GM12891 (cell line): ENCODE measurements at regions not wholly inside any gene's neighbourhood (a gene's known extent, or its start where the extent isn't known, plus 50 kb on each side); places are given as distances from the start of the nearest gene placed in this dataset.

Experiments
- DNase-seq: peaks from one replicate; pipeline ENCODE4 v3.0.0; 2011; ENCODE audit warnings: low spot score; ENCODE audit not compliant: insufficient read length
- FAIRE-seq: peaks from 2 replicates; lab custom pipeline; 2011; peaks lifted over from hg19 to GRCh38; lab: Jason Lieb, UNC
- PAX5 ChIP-seq: IDR thresholded peaks from 2 replicates; pipeline ENCODE4 v1.6.1; 2011; ENCODE audit warnings: low read length, moderate library complexity, mild to moderate bottlenecking; ENCODE audit not compliant: insufficient read depth, severe bottlenecking
- POLR2A ChIP-seq: IDR thresholded peaks from 2 replicates; pipeline ENCODE4 v1.6.1; 2011; ENCODE audit warnings: low read depth, low read length, control low read depth
- POLR2AphosphoS5 ChIP-seq: IDR thresholded peaks from 2 replicates; pipeline ENCODE4 v1.6.1; 2011; ENCODE audit warnings: low read depth, low read length, control low read depth
- POU2F2 ChIP-seq: IDR thresholded peaks from 2 replicates; pipeline ENCODE4 v1.6.1; 2011; ENCODE audit warnings: low read depth, mild to moderate bottlenecking, control low read depth, low read length, moderate library complexity
- SPI1 ChIP-seq: IDR thresholded peaks from 2 replicates; pipeline ENCODE4 v1.6.1; 2011; ENCODE audit warnings: low read depth, low read length, control low read depth
- TAF1 ChIP-seq: IDR thresholded peaks from 2 replicates; pipeline ENCODE4 v1.6.1; 2011; ENCODE audit warnings: low read depth, low read length, control low read depth

DNA sequence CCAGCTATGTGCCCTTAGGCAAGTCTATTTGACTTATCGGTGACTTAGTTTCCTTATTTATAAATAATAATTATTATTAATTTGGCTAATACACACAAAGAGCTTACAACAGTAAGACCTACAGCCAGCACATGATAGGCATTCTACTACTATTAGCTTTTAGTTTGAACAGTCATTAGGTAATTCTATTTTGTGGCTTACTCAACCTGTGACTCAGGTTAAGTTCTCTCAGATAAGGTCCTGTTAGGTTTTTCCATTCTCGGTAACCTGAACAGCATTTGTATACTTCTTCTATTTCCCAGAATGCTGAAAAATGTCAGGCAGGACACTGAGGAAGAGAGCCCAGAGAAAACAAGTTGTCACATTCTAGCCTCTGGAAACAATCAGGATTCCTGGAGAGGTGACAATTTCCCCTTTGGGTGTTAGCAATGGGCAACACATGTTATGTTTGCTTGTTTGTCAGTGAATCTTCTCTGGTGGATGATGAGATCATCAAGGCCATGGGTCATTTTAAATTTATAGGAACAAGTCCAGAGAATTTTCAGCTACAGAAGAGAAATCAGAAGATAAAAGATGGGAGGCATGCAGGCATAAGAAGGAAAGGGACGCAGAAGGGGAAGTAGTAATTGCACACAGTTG, 2144.7 kb downstream of the PCDH7 start:
- no peak for TF ChIP-seq POU2F2
- FAIRE-seq (no peak), DNase-seq (no peak)

DNA sequence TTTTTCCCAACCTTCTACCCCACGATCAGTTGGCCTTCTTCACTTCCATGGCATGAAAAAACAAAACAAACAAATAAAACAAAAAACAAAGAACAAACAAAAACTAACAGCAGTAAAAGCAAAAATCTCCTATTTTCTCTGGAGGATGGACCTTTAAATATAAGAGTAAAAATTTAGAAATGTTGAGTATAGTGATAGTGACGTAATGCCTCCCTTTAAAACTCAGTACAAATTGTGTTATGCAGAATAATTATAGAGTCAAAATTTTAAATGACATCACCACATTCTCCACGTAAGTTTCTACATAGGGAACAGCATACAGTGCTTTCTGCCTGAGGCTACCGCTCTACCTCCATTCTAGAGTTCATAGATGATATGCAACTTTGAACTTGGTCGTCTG, 2156.4 kb downstream of the PCDH7 start:
- DNase-seq (no peak), FAIRE-seq (no peak)
- TF ChIP-seq POU2F2 (no peak), POLR2AphosphoS5 (no peak), SPI1 (no peak), TAF1 (no peak), PAX5 (no peak), POLR2A (no peak)

DNA sequence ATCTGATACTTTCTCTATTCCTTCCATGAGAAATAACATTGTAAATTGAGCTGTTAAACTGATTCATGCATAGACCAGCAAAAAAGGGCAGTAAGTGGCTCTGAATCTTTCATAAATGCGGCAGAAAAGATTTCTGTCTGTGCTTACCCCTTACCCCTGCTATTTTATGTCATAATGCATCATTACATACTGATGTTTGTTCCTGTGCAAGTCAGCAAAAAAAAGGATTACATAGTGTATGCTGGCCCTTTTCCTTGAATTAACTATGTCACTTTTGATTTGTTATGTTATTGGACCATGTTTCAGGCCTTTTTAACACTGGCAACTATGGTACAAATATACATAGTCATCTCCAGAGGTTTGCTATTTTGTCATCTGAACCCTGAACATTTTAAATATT, 2159.7 kb downstream of the PCDH7 start:
- DNase-seq (no peak), FAIRE-seq (no peak)
- TF ChIP-seq POU2F2 (no peak), PAX5 (no peak), SPI1 (no peak), POLR2A (no peak), TAF1 (no peak), POLR2AphosphoS5 (no peak)

DNA sequence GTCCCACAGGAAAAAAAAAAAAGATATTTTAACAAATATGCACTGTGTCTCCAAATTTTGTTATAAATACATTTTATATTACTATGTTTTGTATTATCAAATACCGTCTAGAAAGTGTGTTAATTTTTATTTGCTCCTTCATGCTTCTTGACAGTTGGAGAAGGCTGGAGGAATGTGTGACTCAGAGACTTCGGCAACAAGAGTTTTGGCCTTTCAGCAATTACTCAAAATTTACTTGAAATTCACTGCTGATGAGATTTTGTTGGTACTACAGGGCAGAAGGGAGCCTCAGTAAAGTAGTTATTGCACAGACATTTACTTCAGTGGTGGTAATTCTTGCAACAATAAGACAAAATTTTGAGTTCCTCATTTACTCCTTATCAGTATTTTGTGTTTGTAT, 2164.0 kb downstream of the PCDH7 start:
- no peak for DNase-seq
- no peak for FAIRE-seq
- TF ChIP-seq SPI1 (no peak), TAF1 (no peak), POLR2AphosphoS5 (no peak), POLR2A (no peak), PAX5 (no peak), POU2F2 (no peak)

DNA sequence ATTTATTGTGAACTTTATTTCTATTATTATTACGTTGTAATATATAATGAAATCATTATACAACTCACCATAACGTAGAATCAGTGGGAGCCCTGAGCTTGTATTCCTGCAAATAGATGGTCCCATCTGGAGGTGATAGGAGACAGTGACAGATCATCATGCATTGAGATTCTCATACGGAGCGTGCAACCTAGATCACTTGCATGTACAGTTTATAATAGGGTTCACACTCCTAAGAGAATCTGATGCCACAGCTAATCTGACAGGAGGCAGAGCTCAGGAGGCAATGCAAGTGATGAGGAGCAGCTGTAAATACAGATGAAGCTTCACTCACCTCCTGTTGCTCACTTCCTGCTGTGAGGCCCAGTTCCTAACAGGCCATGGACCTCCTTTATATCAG, 2170.2 kb downstream of the PCDH7 start:
- TF ChIP-seq POU2F2 (no peak), POLR2A (no peak), TAF1 (no peak), PAX5 (no peak), SPI1 (no peak), POLR2AphosphoS5 (no peak)
- no peak for DNase-seq
- FAIRE-seq, result no peak

DNA sequence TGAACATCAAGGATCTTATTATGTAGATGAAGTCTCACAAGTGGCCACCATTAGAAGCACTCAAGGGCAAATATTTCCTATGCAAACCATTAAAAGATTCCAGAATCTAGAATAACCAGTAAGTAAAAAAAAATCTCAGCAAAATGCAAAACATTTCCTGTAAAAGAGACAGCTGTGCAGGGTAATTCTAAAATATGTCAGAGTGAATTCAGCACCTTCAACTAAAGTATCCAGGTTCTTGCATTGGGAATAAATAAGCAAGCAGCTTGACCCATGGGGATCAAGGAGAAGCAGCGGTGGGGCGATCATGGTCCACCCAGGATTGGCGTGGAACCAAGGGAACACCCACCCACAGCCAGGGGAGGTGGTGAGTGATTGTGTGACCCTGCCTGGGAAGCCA, 2188.9 kb downstream of the PCDH7 start:
- no peak for FAIRE-seq
- TF ChIP-seq POLR2A (no peak), PAX5 (no peak), POU2F2 (no peak), TAF1 (no peak), SPI1 (no peak), POLR2AphosphoS5 (no peak)

DNA sequence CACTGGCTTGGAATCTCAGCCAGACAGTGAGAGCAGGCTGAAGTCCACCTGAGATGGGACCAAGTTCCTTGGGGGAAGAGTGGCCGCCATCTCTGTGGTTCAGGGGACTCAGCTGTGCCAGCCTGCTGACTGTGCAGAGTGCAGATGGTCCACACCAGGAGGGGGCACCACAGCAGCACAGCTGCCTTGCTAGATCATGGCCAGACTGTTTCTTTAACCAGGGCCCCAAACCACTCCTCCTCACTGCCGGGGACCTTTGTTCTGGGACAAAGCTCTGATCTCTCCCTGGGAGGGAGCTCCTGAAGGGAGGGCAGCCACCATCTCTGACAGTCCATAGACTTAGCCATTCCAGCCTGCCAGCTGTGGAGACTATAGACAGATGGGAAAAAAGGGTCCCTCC, 2189.6 kb downstream of the PCDH7 start:
- no peak for DNase-seq

More for the DNA sequence above, 2188.9 kb downstream of the PCDH7 start:
- no peak for DNase-seq

DNA sequence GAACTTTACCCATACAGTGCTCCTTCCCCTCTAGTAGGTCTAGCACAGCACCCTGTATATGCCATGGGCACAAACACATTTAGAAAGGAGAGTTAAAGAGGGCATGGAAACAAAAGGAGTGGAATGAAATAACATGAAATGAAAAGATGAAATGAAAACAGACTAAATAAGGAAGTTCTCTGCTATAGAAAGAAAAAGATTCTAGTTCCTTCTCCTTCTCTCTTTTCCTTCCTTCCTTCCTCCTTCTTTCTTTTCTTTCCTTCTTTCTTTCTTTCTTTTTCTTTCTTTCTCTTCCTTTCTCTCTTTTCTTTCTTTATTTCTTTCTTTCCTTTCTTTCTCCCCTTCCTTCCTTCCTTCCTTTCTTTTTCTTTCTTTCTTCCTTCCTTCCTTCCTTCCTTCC, 2197.4 kb downstream of the PCDH7 start:
- FAIRE-seq (no peak), DNase-seq (no peak)
- TF ChIP-seq POLR2AphosphoS5 (no peak), SPI1 (no peak), POLR2A (no peak), TAF1 (no peak), PAX5 (no peak), POU2F2 (no peak)

More for the DNA sequence above, 2189.6 kb downstream of the PCDH7 start:
- no peak for FAIRE-seq
- no peak for TF ChIP-seq POLR2AphosphoS5
- no peak for TF ChIP-seq POLR2A
- no peak for TF ChIP-seq SPI1
- no peak for TF ChIP-seq TAF1
- TF ChIP-seq POU2F2, result no peak
- no peak for TF ChIP-seq PAX5

DNA sequence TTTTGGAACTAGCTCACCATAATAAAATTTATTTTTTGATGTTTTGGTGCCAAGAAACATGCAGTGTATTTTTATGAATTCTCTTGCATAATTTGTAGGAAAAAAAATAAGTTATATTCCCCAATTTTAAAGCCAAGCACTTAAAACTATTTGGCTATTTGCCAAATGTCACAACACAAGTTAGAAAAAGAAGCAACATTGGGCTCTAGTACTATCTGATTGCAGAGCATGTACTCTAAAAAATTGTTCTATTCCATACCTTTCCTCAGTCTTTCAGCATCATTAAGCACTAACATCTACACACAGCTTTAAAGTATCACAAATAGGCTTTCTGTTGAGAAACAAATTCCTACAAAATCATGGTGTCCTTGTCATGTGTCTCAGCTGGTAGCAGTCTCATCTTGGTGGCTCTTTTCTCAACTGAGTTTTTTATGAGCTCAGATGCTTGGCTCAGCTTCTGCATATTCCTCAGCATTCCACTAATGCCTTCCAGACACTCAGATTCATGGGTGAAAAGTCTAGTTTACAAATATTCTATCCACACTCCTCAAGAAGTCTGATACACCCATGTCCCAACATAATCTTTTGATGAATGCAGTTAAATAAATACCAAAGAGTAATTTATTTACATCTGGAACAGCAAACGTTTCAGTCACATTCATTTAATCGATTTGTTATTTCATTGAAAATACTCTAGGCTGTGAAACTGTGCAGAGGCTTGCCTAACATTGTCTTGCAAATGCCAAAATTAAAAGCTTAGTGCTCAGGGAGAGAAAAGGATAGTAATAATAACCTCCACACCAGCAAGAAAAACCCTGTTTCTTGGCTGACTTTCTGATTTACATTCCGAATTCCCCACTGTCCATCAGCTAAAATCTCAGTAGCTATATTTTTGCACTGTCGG, 2209.9 kb downstream of the PCDH7 start:
- FAIRE-seq (no peak), DNase-seq (no peak)
- TF ChIP-seq POLR2A (no peak), TAF1 (no peak), POLR2AphosphoS5 (no peak), PAX5 (no peak), POU2F2 (no peak), SPI1 (no peak)

DNA sequence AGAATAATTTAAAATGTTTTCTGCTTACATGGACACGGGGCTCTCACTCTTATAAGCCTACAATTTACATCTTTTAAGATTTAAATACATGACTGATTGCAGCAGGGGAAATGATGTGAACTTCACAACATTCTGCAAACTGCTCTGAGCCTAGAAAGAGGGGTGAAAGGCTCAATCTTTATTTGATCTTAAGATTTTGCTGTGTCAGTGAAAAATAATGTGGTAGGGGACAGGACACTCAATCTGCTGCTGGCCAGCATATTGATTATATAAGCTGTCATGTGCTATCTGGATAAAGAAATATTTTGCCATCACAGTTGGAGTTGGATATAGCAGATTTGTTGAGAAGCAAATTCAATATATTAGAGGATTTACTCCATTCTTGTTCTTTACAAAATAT, 2210.5 kb downstream of the PCDH7 start:
- no peak for FAIRE-seq
- TF ChIP-seq POLR2A, result no peak
- no peak for TF ChIP-seq POU2F2
- DNase-seq, result no peak
